ENCODE measurements at regions not wholly inside any gene's neighbourhood (a gene's known extent, or its start where the extent isn't known, plus 50 kb on each side); places are given as distances from the start of the nearest gene placed in this dataset.
"Not testable (repeated sequence)": the region's sequence is repeated elsewhere in the genome, so short reads cannot be mapped to it uniquely, and the experiment has no call there.

GRCh38 chr5:6105320-6105719 lies 273.0 kb downstream of the MED10 start:
- no peak for TF ChIP-seq POLR2A (IDR thresholded peaks at IDR 0.05)
- TF ChIP-seq EP300 (IDR thresholded peaks at IDR 0.05) = no peak
- TF ChIP-seq CTCF (IDR thresholded peaks at IDR 0.05) = no peak
- no peak for TF ChIP-seq POLR2AphosphoS5 (IDR thresholded peaks at IDR 0.05)
- intact Hi-C loops (cut with DNase I) = no loop called here
- WGBS, 2 donors = 60 to 66% methylated on average over 4 of the region's 4 CpGs

GRCh38 chr5:6096101-6096500 lies 282.2 kb downstream of the MED10 start:
- Histone ChIP-seq H3K27me3 (no peaks in the 10 kb centered on the region), H3K4me3 (no peak overlapping the region), H3K36me3 (no peaks in the 10 kb centered on the region), H3K9me3 (no peaks in the 10 kb centered on the region), H3K4me1 (no peaks in the 10 kb centered on the region), H3K27ac (no peak overlapping the region)
- intact Hi-C loops (cut with DNase I) = no loop called here
- TF ChIP-seq POLR2AphosphoS5 (IDR thresholded peaks at IDR 0.05) (no peak), POLR2A (IDR thresholded peaks at IDR 0.05) (no peak), CTCF (IDR thresholded peaks at IDR 0.05) (no peak), EP300 (IDR thresholded peaks at IDR 0.05) (no peak)
- no peak for DNase-seq
- WGBS, 2 donors = 78 to 79% methylated on average over 3 of the region's 3 CpGs

More at GRCh38 chr5:6105320-6105719, 273.0 kb downstream of the MED10 start:
- no peak overlapping the region for H3K4me3 ChIP-seq
- H3K9me3 ChIP-seq = no peaks in the 10 kb centered on the region
- H3K36me3 ChIP-seq = no peaks in the 10 kb centered on the region
- no peak for DNase-seq
- H3K27ac ChIP-seq = no peak overlapping the region
- H3K27me3 ChIP-seq = no peaks in the 10 kb centered on the region
- no peaks in the 10 kb centered on the region for H3K4me1 ChIP-seq

DNA sequence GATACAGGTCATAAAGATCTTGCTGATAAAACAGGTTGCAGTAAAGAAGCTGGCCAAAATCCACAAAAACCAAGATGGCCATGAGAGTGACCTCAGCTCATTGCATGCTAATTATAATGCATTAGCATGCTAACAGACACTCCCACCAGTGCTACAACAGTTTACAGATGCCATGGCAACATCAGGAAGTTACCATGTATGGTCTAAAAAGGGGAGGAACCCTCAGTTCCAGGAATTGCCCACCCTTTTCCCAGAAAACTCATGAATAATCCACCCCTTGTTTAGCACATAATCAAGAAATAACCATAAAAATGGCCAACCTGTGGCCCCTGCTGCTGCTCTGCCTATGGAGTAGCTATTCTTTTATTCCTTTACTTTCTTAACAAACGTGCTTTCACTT lies 284.2 kb downstream of the MED10 start:
- H3K9me3 ChIP-seq; H3K27ac ChIP-seq; H3K4me1 ChIP-seq; DNase-seq; H3K4me3 ChIP-seq; H3K27me3 ChIP-seq; H3K36me3 ChIP-seq; intact Hi-C loops (cut with DNase I): not testable (repeated sequence)
- 39 to 52% methylated on average over 1 of the region's 1 CpG for WGBS, 2 donors

DNA sequence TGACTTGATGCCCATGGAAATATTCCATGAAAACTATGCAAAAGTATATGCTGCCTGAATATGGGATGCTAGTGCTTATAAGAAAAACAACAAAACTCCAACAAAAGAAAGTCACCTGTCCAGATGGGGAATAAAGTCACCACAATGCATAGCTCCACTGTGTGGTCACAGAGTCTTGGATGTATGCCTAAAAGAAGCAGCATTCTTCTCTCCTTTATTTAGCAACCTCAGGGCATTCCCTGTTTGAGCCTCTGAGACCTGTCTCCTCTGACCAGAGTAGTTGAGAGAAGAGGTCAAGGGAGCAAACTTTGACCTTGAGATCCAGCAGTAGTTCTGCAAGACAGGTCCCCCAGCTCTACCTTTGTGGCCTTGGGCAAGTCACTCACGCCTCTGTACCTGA lies 287.5 kb downstream of the MED10 start:
- no peaks in the 10 kb centered on the region for H3K9me3 ChIP-seq
- H3K27ac ChIP-seq = no peak overlapping the region
- TF ChIP-seq POLR2A (IDR thresholded peaks at IDR 0.05) (no peak), EP300 (IDR thresholded peaks at IDR 0.05) (no peak), POLR2AphosphoS5 (IDR thresholded peaks at IDR 0.05) (no peak), CTCF (IDR thresholded peaks at IDR 0.05) (no peak)
- no peaks in the 10 kb centered on the region for H3K4me1 ChIP-seq
- H3K36me3 ChIP-seq = no peaks in the 10 kb centered on the region
- DNase-seq = no peak
- no peak overlapping the region for H3K4me3 ChIP-seq
- 82 to 83% methylated on average over 1 of the region's 1 CpG for WGBS, 2 donors
- H3K27me3 ChIP-seq = no peaks in the 10 kb centered on the region
- intact Hi-C loops (cut with DNase I) = no loop called here

DNA sequence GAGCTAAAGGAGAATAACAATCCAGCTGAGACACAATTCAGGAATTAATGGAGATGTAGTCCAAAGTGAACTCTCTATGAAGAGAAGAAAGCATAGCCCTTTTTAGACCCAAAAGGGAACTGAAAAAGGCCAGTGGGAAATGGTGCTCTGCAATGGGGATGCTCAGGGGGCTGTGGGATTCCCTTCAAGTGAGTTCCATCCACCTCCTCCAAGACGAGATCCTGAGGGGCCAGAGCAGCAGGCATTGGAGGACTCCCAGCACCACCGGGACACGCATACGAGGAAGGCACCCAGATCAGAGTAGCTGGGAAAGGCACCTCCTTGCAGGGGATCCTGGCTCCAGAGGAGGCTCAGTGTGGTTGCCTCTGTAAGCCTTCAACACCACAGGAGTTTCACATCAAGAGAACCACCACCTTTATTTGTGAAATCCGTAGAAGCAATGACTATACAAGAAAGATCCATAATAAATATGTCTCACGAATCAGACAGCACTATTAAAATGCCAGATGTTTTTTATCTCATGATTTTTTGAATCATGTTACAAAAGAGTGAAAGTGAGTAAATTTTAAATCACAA lies 288.2 kb downstream of the MED10 start:
- no peaks in the 10 kb centered on the region for H3K27me3 ChIP-seq
- no peaks in the 10 kb centered on the region for H3K36me3 ChIP-seq
- no peaks in the 10 kb centered on the region for H3K9me3 ChIP-seq
- no peak overlapping the region for H3K4me3 ChIP-seq
- 76 to 77% methylated on average over 6 of the region's 6 CpGs for WGBS, 2 donors
- H3K27ac ChIP-seq = no peak overlapping the region
- no peaks in the 10 kb centered on the region for H3K4me1 ChIP-seq
- intact Hi-C loops (cut with DNase I) = no loop called here
- DNase-seq = no peak
- TF ChIP-seq POLR2A (IDR thresholded peaks at IDR 0.05) = no peak
- no peak for TF ChIP-seq EP300 (IDR thresholded peaks at IDR 0.05)
- no peak for TF ChIP-seq POLR2AphosphoS5 (IDR thresholded peaks at IDR 0.05)
- TF ChIP-seq CTCF (IDR thresholded peaks at IDR 0.05) = no peak

Measured in sigmoid colon (tissue), 6 donors.